Activated CD8-positive, alpha-beta memory T cell treated with anti-CD3 and anti-CD28 coated beads for 24 hours (primary cell): ENCODE measurements at regions not wholly inside any gene's neighbourhood (a gene's known extent, or its start where the extent isn't known, plus 50 kb on each side); places are given as distances from the start of the nearest gene placed in this dataset.

ENCODE experiments used
- DNase-seq: peaks from one replicate; pipeline ENCODE4 v3.0.0-alpha.2; 2020

DNA sequence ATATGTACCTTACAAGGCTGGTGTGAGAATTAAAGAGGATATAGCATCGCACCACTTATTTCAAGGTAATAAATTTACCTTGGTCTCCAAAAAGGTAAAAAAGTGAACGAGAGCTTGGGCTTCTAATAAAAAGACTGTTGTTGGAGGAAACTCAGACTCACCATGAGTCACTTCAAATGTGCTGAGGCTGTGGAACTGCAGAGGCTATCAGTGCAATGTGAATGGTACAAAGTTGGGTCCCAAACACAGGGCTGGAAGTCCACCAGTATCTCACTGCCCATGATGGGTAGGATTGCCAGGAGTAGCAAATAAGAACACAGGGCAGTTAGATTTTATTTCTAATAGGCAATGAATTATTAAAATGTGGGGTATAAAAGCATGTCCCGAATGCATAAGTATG lies 200.6 kb downstream of the MAFB start:
- DNase-seq, result no peak

DNA sequence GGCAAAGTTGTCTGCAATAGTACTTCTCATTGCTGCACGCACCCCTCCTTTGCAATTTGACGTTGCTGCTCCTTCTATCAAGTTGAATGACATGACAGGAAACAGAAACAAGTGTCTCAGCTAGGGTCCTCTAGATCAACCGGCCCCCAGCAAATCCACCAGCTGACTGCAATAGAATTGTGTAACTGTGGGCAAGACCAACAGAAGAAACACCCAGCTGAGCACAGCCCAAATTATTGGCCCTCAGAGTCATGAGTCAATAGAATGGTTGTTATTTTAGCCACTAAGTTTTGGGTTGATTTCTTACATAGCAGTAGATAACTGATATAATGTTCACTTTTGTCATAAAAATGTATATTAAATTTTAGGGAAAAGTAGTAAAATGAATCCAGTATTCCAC lies 202.7 kb downstream of the MAFB start:
- no peak for DNase-seq

DNA sequence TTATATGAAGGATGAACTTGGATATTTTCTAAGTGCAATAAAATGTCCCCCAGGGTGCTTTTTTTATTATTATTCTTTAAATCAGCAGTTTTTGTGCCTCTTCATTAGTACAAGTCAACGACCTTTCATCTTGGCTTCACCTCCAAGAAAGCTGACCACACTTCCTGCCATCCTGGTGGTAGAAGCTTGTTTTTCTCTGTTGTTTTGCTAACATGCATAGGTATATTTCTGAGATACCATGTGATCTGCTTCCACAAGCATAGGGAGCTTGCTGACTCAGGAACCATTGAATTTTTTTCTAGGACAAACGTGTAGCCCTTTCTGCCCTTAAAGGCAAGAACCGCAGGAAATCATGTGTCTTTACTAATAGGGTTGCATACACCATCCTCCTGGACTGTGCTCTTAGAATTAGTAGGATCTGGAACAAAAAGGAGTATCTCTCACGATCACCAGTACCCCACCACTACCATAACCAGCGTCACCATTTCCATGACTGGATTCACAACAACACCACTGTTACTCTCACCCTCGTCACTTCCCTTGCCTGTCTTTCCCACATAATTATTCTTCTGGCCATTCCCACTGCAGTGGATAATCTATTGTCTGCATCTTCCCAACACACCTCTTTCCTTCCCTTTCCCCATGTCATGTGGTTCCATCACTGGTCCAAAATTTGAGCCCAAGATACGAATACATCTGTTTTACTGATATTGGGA lies 207.1 kb downstream of the MAFB start:
- no peak for DNase-seq

DNA sequence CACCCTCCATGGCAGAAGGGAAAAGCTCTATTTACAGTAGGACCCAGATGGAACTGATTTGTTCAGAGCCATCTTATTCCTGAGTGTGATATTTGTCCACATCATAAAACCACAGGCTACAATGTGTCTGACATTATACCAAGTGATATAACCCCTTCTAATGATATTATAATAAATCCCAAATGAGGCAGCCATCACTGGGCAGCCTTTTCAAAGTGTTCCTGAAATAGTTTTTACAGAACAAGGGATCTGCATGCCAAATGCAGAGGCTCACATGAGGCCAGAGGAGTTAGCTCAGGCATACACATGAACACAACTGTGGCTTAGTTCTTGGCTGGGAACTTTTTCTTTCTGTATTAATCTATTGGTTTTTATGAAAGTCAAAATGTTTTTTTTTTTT lies 207.7 kb downstream of the MAFB start:
- no peak for DNase-seq

DNA sequence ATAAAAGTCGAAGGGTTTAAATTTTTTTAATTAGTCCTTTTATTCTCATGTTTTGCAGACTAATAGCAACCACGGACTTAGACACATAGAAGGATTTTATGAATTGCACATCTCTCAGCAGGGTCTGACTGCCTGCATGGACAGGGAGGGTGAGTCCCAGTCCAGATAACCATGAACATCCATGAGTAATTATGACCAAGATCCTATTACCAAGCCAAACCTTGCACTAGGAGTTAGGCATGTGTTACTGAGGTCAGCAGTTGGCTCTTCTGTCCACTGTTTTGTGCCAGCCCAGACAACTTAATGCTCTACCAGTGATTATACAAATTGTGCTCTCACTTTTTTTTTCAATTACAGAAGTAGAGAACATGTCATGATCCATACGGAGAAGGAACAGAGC lies 211.2 kb downstream of the MAFB start:
- no peak for DNase-seq

DNA sequence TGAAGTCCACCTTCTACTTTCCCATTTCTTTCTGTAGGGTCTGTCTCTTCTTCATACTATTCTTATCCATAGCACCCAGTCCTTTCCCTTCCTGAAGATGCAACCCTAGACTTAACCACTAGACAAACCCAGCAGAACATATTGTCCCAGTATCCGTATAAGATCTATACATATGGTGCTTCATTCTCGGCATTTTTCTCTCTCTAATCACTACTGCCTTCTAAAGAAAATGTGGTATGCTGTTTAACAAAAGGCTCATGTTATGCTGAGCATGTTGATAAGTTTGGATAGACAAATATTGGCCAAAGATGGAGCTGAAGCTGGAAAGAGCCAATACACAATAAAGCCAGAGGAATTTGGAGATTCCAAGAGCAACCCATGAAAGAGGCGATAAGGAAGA lies 212.6 kb downstream of the MAFB start:
- DNase-seq, result no peak

DNA sequence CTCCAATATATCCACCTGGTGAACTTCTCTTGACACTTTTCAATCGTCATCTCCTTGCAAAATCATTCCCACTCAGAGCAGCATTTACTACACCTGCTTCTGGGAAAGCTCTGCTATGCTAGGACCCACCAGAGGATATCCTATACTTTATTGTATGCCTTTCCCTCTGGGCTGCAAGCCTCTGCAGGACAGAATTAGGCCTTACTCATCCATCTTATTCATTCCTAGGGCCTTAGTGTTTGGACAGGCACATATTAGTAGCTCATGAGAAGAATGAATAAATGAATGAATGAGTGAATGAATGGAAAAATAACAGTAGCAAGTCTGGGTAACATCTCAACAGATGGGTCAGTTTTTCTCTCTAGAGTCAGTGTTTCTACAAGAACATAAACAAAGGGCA lies 216.1 kb downstream of the MAFB start:
- no peak for DNase-seq

DNA sequence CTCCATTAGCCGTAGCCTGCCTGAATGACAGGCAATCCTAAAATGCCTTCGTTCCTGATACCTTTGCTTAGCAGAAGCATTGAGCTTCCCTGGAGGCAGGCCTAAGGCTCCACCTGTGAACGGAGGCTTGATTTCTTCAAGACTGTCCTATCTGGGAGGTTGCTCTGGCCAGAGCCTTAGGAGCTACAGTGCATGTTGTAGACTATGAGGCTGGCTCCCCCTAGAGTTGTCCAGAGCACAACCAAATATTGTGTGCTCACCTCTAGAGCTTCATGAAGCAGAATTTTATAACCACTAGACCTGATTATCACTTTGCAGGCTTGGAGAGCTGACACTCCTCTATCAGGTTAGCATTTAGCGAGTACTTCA lies 217.8 kb downstream of the MAFB start:
- DNase-seq, result no peak

DNA sequence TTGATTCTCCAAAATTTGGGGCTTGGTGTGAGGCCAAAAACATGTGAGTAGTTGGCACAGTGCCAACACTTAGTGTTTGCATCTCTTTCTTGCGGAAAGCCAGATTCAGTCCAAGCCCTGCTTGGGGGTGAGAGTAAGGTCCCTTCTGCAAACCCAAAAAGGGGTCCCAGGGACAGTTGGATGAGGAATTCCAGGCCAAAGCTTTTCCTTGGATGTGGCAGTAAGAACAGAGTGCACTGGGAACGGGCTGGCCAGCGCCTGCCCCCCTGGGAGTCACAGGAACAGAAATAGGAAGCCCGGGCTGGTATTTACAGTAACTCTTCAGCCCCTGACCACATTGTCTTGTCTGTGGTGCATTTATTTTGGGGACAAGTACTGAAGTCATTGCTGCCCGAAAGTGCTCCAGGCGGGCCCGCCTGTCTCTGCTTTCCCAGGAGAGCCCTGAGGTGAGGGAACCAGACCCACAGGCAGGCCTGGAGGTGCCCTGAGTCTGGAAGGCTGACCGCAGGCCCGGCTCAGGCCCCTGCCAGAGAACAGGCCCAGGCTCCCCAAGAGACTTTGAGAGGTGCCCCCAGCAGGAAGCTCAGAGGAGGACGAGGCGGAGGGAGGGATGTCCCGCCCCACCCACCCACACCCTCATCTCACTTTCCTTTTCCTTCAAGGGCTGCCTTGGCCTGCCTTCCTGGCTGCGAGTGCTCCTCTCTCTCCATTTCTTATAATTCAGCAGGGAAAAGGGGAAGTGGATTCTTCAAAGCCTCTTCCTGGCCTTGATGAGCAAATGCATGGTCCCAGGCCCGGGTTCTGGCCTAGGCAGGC lies 218.4 kb downstream of the MAFB start:
- no peak for DNase-seq

DNA sequence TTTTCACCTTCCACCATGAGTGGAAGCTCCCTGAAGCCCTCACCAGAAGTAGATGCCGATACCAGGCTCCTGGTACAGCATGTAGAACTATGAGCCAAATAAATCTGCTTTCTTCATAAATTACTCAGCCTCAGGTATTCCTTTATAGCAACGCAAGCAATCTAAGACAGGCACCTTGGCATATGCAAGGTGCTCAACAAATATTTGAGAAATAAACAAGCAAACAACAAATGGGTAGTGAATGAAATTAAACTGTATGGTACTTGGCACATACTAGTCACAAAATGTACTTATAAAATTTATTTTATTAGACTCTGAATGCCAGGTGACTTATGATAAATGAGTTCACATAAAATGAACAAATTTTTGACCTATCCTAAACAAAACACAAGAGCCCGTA lies 220.3 kb downstream of the MAFB start:
- no peak for DNase-seq

DNA sequence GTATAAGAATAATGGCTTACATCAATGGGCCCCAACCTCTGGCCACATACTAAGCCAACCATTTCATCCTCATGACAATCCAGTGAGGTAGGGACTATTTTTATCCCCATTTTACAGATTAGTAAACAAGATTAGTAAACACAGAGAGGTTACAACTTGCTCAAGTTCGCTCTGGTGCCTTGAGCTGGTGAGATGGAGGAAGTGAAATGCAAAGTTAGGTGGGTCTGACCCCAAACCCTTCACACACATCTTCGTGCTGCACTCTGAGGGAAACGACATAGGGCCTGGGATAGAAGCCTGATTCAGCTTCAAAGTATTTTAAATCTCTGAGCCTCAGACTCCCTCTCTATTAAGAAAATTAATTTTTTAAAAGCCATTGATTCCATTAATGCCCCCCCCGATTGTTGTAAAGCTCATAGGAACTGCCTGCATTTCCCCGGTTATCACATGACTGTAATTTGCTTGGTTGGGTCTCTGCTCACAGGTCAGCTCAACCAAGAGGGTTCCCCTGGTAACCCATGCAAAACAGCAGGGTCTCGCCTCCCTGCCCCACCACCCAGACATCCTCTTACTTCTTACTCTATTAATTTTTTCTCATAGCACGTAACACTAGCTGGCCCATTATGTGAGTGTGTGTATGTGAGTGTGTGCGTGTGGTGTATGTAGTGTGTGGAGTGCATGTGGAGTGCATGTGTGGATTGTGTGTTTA lies 221.2 kb downstream of the MAFB start:
- no peak for DNase-seq

DNA sequence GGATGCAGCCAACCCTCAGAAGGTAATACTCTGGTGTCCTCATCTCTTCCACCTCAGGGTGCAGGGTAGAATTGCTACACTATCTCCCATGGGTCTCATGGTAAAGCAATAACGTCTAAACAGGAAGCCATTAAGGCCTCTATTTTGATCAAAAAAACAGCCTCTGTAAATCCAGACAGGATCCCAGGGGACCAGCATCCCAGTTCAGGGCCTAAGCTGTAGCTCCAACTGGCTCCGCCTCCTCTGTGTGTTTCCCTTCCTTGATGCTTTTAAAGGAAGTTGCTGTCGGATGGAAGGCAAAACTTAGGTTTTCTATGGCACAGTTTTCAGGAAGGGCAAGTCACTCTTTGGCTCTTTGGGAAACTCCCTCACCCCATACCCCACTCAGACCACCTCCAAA lies 222.0 kb downstream of the MAFB start:
- DNase-seq, result no peak

DNA sequence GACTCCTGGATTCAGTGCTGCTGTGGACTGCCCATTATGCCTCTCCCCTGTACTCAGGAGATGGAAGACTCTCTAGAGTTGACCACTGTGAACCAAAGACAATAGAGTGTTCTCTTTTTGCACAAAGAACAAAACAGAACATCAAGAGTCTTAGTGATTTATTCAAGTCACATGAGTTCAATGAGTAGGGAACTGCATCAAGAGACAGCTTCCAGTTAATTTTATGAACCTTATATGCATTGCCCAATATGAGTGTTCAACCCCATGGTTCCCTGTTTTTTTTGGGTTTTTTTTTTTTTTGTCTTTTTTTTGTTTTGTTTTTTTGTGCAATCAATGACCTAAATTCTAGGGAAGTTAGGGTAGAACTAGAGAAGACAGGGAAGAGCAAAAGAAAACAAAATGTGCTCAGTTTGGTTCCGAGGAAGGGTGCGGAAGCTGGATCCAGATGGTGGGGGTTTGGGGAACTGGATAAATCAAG lies 224.3 kb downstream of the MAFB start:
- no peak for DNase-seq

DNA sequence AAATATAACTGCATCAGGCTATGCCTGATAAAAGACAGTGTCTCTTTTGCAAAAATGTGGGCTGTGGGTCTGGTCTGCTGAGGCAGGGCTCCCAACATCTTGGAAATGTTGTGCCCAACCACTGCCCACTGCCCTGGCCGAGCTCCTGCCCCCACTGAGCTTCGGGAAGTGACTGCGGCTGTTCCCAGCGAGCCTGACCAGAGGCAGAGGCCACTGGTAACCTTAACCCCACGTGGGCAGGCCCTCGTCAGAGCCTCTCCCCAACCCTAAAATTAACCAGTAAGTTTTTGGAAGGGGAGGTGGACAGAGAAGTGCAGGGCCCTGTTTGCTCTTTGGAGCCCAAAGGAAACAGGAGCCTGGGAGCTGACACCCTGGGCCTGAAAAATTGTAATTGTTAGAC lies 225.9 kb downstream of the MAFB start:
- no peak for DNase-seq

DNA sequence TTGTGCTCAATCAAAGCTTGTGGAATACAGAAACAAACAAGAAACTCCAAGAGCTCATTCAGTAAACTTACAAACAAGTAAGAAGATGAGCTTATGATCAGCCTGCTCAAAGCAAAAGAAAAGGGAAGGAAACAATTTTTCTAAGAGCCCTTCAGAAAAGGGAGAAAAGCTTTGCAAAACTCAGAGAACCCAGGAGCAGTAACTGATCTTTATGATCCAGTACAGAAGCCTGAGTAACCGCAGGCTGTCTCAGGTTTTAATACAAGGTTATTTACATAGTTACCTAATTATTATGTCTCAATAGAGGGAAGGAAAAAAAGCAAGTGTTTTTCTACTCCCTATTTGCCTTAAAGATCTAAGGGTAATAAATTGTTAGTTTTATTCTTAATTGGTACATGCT lies 226.5 kb downstream of the MAFB start:
- DNase-seq, result no peak

DNA sequence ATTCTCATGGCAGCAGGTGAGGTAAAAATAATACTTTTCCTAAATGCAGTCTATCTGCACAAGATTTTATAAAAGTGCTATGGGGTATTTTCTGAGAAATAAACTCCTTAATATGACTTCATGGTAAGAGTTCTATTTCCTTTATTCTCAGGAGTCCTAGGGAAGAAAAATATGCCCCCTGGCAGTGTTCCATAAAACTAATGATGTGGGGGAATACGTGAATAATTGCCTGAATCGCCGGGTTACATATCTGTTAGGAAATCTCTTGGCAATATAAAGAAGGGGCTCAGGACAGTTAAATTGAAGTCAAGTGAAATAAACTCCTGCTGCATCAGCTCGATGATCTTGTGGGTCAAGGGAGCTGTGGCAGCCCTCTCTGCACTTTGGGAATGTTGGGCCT lies 229.7 kb downstream of the MAFB start:
- no peak for DNase-seq

DNA sequence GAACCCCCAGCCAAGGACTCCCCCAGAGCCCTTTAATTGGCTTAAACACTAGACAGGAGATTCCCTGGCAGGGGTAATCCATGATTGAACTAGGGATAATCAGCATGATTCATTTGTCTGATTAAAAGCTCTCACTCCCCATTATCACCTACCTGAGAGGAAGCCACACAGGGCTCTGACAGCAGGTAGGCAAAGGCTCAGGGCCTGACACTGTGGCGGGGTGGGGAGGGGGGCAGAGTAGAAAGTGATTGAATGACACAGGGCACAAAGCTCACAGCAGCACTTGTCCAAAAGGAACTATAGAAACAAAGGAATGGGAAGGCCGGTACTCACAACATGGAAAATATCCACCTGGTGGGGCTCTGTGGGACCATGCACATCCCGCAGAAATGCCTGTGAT lies 231.6 kb downstream of the MAFB start:
- DNase-seq, result no peak

DNA sequence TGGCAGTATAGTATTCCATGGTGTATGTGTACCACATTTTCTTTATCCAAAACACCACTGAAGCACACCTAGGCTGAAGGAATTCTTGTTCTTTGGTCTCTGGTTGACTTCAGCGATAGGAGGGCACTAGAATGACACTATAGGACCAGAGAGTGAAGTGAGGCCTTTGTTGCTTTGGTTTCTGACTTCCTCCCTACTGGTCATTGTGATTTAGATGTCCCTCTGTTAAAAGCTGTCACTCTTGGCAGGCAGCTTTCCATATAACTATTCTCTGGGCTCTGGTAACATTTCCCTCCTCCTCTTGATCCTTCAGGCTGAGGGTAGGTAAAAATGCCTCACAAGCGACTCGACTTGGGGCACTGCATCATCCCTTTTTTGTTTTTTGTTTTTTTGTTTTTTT lies 236.3 kb downstream of the MAFB start:
- no peak for DNase-seq

DNA sequence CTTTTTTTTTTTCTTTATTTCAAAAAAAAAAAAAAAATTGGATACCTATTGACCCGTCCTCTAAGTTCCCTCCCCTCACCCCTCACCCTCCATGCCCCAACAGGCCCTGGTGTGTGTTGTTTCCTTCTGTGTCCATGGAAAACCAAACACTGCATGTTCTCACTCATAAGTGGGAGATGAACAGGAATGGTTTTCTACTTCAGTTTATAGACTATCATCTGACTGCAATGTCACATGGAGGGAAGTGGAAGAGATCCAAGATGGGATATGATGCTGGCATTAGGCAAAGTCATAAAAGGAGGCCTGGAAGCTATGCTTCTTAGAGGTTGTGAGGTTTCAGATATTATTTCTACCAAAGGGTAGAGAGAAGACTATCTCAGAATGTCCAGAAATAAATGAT lies 237.5 kb downstream of the MAFB start:
- DNase-seq, result no peak

DNA sequence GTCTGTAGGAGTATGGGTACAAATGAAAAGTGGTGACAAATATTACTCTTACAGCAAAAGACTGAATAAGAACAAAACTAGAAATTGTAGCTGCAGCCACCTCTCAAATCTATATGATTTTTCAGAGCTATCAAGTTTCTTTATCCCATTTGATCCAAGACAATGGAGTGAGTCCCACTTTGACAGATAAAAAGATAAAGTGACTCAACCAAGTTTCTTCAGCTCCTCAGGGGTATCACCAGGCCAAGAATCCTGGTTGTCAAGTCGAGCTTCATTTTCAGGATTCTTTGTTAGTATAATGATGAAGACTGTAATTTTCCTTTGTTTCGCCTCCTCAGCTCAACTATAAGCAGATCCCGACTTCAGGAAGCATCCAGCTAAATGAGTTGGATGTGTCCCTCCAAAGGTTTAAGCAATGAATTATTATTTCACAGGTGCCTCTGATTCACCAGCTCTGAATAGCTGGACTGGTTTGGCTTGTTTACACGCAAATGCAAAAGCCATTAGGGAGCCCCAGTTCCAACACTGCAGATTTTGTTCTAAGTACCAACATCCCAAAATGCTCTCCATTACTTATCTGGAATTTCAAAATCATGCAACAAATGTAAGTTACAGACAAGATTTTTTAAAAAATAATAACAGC lies 238.9 kb downstream of the MAFB start:
- DNase-seq, result no peak

DNA sequence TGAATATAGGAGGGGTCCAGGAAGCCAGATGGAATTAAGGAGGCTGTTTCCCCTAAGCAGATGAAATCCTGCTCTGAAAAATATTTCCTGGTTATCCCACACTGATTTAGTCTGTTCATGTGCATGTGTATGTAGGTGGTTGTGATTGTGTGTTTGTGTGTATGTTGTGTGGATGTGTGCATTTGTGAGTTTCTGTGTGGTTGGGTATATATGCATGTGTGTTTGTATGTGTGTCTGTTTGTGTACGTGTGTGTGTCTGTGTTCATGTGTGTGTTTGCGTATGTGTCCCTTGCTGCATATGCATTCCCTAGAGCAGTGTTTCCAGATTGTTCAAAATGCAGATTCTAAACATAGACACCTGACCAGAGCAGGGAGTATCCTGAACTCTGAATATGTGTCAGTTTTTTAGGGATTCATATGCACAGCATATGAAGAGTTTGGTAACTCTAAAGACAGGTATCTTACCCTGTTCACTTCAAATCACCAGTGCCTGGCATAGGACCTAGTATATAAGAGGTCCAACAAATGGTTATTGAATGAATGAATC lies 239.8 kb downstream of the MAFB start:
- DNase-seq, result no peak

DNA sequence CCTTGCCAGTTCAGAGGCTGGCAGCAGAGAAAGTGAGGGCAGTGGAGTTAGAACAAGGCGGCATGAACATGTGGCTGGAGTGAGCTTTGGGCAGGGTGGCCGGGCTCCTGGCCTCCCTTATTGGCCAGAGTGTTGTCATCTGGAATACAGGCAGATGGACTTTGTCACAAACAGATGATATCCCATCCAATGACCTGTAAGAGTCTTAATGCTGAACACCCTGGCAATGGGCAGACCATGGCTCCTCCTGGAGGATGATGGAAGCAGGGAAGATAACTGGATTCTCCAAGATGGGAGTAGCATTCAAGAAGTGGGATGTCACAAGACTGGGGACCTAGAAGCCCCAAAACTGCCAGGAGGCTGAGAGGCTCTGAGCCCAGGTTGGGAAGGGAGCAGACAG lies 242.1 kb downstream of the MAFB start:
- no peak for DNase-seq

DNA sequence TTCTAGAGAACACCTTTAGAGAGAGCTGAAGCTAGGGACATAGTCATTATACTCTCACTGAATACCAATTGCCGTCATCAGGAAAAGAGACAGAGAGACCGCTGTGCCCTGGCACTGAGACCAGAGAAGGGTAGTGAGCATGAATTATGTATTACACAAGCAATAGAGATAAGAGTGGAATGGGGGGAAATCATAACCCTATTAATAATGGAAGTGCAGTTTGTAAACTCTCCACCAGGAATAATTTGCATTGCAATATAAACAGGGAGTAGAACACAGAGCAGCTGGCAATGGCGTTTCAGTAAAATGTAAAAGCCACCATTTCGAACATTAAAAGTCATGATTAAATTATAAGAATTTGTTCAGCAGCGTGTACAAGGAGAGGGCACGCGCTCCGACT lies 244.5 kb downstream of the MAFB start:
- DNase-seq, result no peak
